Gastroesophageal sphincter (tissue), 4 donors: ENCODE measurements at regions not wholly inside any gene's neighbourhood (a gene's known extent, or its start where the extent isn't known, plus 50 kb on each side); places are given as distances from the start of the nearest gene placed in this dataset.

Experiments used
- ATAC-seq: fragments of 150-250 bp; one replicate; pipeline ENCODE4 v1.9.1; 2016; ENCODE audit warnings: mild to moderate bottlenecking, moderate library complexity
- H3K27ac ChIP-seq, 4 donors: fragments of 200-600 bp; sonication (generic) in 3 of 4; 1 replicate in 3 of 4; 2 replicates in 1 of 4; pipeline ENCODE4 v1.5.1; 2016 to 2019
- H3K27me3 ChIP-seq: fragments of 200-600 bp; sonication (generic); one replicate; pipeline ENCODE4 v1.5.1; 2019
- H3K36me3 ChIP-seq, 2 donors: fragments of 200-600 bp; sonication (generic); one replicate each; pipeline ENCODE4 v1.5.1; 2019; ENCODE audit warnings: control low read depth in 1 of 2
- H3K4me1 ChIP-seq, 3 donors: fragments of 200-600 bp; sonication (generic); 1 replicate in 2 of 3; 2 replicates in 1 of 3; pipeline ENCODE4 v1.5.1; 2016 to 2019; ENCODE audit warnings: control low read depth in 2 of 3
- H3K4me3 ChIP-seq, 2 donors: fragments of 200-600 bp; sonication (generic); one replicate each; pipeline ENCODE4 v1.5.1; 2019; ENCODE audit warnings: mild to moderate bottlenecking in 1 of 2, moderate library complexity in 1 of 2
- H3K9me3 ChIP-seq, 3 donors: fragments of 200-600 bp; sonication (generic); one replicate each; pipeline ENCODE4 v1.5.1; 2017 to 2019; ENCODE audit warnings: control low read depth in 2 of 3
- EP300 ChIP-seq: sonication (generic); formaldehyde crosslinking; IDR thresholded peaks from one replicate; pipeline ENCODE4 v1.6.1; 2017; ENCODE audit warnings: antibody characterized with exemption, mild to moderate bottlenecking
- POLR2A ChIP-seq, 2 donors: fragments of 450-650 bp; IDR thresholded peaks; one replicate each; pipeline ENCODE4 v1.6.1; 2017; ENCODE audit warnings: antibody characterized with exemption in 2 of 2, mild to moderate bottlenecking in 2 of 2, moderate library complexity in 1 of 2
- POLR2AphosphoS5 ChIP-seq: sonication (generic); formaldehyde crosslinking; IDR thresholded peaks from one replicate; pipeline ENCODE4 v1.6.1; 2017; ENCODE audit warnings: antibody characterized with exemption
- WGBS, 2 donors: methylation state at CpG; one replicate each; pipeline ENCODE4 v1.1.5; 2018; ENCODE audit warnings: low coverage in 1 of 2; 5-methylcytosine and 5-hydroxymethylcytosine counted together
- TF ChIP-seq, protein P1 (sequence below), 4 experiments: fragments of 200-600 bp in 2 of 4; fragments of 450-650 bp in 2 of 4; sonication (generic) in 1 of 4; IDR thresholded peaks; one replicate each; pipeline ENCODE4 v1.5.1; 2017 to 2019; ENCODE audit warnings: antibody characterized with exemption in 4 of 4, mild to moderate bottlenecking in 2 of 4, moderate library complexity in 2 of 4

DNA sequence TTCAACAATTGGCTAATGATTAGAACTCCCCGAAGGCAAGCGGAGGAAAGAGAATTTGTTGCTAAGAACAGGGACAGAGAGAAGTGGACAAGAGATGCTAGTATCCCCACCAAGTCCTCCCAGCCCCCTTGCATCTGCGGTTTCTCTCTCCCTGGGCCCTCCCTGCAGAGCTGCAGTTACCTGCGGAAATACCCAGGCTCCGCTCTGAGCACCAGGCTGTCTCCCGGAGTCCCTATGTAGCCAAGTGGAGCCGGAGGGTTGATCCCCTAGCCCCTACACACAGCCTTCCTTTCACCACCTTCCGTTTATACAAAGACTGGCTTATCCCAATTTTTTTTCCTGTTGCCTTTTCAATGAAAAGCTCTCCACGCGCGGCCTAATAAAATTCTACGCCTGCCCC, 834.4 kb downstream of the KCNJ2 start:
- Histone ChIP-seq H3K36me3 (no peaks in the 10 kb centered on the region), H3K4me1 (no peaks in the 10 kb centered on the region), H3K27me3 (peaks cover 3% of the 10 kb centered on the region), H3K4me3 (no peak overlapping the region), H3K9me3 (peaks cover 0 to 5% (median 0%) of the 10 kb centered on the region in 3 donors), H3K27ac (no peak overlapping the region)
- 62% methylated on average over 12 of the region's 12 CpGs; no CpG with 5 or more reads in 1 of the 2 donors for WGBS, 2 donors
- no peak for ATAC-seq
- TF ChIP-seq, protein P1, sequence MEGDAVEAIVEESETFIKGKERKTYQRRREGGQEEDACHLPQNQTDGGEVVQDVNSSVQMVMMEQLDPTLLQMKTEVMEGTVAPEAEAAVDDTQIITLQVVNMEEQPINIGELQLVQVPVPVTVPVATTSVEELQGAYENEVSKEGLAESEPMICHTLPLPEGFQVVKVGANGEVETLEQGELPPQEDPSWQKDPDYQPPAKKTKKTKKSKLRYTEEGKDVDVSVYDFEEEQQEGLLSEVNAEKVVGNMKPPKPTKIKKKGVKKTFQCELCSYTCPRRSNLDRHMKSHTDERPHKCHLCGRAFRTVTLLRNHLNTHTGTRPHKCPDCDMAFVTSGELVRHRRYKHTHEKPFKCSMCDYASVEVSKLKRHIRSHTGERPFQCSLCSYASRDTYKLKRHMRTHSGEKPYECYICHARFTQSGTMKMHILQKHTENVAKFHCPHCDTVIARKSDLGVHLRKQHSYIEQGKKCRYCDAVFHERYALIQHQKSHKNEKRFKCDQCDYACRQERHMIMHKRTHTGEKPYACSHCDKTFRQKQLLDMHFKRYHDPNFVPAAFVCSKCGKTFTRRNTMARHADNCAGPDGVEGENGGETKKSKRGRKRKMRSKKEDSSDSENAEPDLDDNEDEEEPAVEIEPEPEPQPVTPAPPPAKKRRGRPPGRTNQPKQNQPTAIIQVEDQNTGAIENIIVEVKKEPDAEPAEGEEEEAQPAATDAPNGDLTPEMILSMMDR (IDR thresholded peaks at IDR 0.05), result no peak
- TF ChIP-seq POLR2A (IDR thresholded peaks at IDR 0.05), result no peak
- TF ChIP-seq EP300, result no peak
- TF ChIP-seq POLR2AphosphoS5, result no peak

DNA sequence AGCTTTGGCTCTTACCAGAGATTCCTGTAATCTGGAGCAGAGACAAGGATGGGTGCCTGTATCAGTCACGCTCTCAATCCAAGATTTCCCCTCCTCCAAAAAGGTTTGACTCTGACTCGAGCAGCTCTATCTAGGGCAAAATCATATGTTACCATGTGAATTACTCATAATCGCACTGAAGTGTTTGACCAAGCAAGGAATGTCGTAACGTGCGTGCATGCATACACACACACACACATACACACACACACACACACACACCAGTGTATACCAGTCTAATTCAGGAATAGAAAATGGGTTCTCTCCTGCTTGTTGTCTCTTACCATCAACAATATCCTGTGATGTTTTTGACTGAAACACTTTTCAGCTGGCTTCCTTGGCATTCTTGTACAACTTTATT, 835.1 kb downstream of the KCNJ2 start:
- Histone ChIP-seq H3K9me3 (peaks cover 0 to 5% (median 0%) of the 10 kb centered on the region in 3 donors), H3K4me1 (no peaks in the 10 kb centered on the region), H3K36me3 (no peaks in the 10 kb centered on the region), H3K27me3 (peaks cover 3% of the 10 kb centered on the region), H3K4me3 (no peak overlapping the region), H3K27ac (no peak overlapping the region)
- no peak for ATAC-seq
- WGBS, 2 donors, result 54 to 96% methylated on average over 6 of the region's 6 CpGs
- TF ChIP-seq, protein P1 (IDR thresholded peaks at IDR 0.05), result no peak
- TF ChIP-seq POLR2AphosphoS5 (no peak), EP300 (no peak), POLR2A (IDR thresholded peaks at IDR 0.05) (no peak)

DNA sequence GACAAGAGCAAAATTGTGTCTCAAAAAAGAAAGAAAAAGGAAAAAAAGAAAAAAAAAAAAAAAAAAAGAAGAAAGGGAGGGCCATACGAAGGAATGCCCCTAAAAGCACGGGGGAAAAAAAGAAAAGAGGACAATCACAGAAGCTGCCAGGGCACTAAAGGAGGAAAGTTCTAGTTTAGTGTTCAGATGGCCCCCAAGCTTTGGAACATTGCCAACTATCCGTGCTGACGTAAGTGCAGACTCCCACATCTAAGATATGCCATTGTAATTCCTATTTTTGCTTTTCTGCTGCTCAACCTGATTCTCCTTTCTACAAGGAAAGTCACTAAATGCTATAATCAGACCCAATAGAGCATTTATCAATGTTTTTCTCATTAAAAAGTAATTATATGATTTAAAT, 842.1 kb downstream of the KCNJ2 start:
- no peak for ATAC-seq
- TF ChIP-seq EP300 (no peak), POLR2AphosphoS5 (no peak), POLR2A (IDR thresholded peaks at IDR 0.05) (no peak)
- TF ChIP-seq, protein P1 (IDR thresholded peaks at IDR 0.05), result no peak
- 34% methylated on average over 4 of the region's 4 CpGs; no CpG with 5 or more reads in 1 of the 2 donors for WGBS, 2 donors
- Histone ChIP-seq H3K4me1 (no peaks in the 10 kb centered on the region), H3K27me3 (no peaks in the 10 kb centered on the region), H3K4me3 (no peak overlapping the region), H3K36me3 (no peaks in the 10 kb centered on the region), H3K27ac (no peak overlapping the region), H3K9me3 (peaks cover 0 to 3% (median 0%) of the 10 kb centered on the region in 3 donors)

DNA sequence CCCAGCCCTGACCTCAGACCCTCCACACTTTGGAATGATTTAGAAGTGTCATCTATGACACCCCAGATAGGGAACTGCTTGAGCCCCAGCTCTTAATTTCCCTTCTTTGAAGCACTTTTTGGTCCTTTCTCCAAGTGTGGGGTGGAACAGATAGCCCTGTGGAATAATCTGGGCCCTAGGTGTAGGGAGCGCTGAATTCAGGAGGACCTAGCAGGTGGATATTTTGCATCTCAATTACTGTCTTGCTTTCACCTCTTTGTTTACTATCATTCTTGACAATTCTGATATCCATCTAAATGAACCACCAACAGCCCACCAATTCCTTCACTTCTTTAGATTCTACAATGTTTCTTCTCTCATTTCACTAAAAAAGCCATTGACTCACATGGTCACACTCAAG, 850.4 kb downstream of the KCNJ2 start:
- no peak for TF ChIP-seq POLR2AphosphoS5
- TF ChIP-seq, protein P1 (IDR thresholded peaks at IDR 0.05), result no peak
- TF ChIP-seq EP300, result no peak
- TF ChIP-seq POLR2A (IDR thresholded peaks at IDR 0.05), result no peak
- 92 to 100% methylated on average over 1 of the region's 1 CpG for WGBS, 2 donors
- H3K4me1 ChIP-seq, result no peaks in the 10 kb centered on the region
- no peak for ATAC-seq
- H3K27me3 ChIP-seq, result no peaks in the 10 kb centered on the region
- H3K27ac ChIP-seq, result no peak overlapping the region
- no peak overlapping the region for H3K4me3 ChIP-seq
- H3K9me3 ChIP-seq, result no peaks in the 10 kb centered on the region
- H3K36me3 ChIP-seq, result no peaks in the 10 kb centered on the region

DNA sequence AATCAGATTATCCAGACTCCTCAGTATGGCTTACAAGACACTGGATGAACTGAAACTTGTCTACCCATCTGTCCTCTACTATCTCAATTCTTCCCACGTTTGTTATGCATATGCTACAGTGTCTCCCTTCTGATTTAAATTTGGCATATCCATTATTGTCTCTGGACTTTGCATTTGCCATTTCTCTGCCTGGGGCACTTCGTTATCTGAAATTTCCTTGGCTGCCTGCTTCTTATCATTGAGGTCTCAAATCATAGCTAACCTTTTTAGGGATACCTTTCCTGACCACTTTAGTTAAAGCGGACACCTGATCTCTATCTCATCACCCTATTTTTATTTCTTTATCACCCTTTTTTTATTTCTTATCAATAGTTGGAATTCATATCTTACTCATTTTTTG, 853.4 kb downstream of the KCNJ2 start:
- H3K4me3 ChIP-seq, result no peak overlapping the region
- no peaks in the 10 kb centered on the region for H3K27me3 ChIP-seq
- WGBS, 2 donors, result 66 to 76% methylated on average over 3 of the region's 3 CpGs
- no peaks in the 10 kb centered on the region for H3K36me3 ChIP-seq
- no peak overlapping the region for H3K27ac ChIP-seq
- no peak for TF ChIP-seq POLR2AphosphoS5
- TF ChIP-seq, protein P1 (IDR thresholded peaks at IDR 0.05), result no peak
- no peak for TF ChIP-seq EP300
- no peak for TF ChIP-seq POLR2A (IDR thresholded peaks at IDR 0.05)
- no peaks in the 10 kb centered on the region for H3K9me3 ChIP-seq
- no peaks in the 10 kb centered on the region for H3K4me1 ChIP-seq
- ATAC-seq, result no peak
